Medulla oblongata (tissue), 1 donor: ENCODE measurements at regions not wholly inside any gene's neighbourhood (a gene's known extent, or its start where the extent isn't known, plus 50 kb on each side); places are given as distances from the start of the nearest gene placed in this dataset.
"Not testable (repeated sequence)": the region's sequence is repeated elsewhere in the genome, so short reads cannot be mapped to it uniquely, and the experiment has no call there.

Source experiments
- DNase-seq: peaks from one replicate; pipeline ENCODE4 v3.0.0-alpha.2; 2015; ENCODE audit errors: extremely low spot score

- DNase-seq: no peak
Measured at GRCh38 chr2:129805899-129806298, 173.6 kb upstream of the RAB6C start.

- no peak for DNase-seq
Measured at GRCh38 chr2:129806317-129806716, 173.1 kb upstream of the RAB6C start.

- no peak for DNase-seq
Measured at GRCh38 chr2:129806990-129807389, 172.5 kb upstream of the RAB6C start.

DNA sequence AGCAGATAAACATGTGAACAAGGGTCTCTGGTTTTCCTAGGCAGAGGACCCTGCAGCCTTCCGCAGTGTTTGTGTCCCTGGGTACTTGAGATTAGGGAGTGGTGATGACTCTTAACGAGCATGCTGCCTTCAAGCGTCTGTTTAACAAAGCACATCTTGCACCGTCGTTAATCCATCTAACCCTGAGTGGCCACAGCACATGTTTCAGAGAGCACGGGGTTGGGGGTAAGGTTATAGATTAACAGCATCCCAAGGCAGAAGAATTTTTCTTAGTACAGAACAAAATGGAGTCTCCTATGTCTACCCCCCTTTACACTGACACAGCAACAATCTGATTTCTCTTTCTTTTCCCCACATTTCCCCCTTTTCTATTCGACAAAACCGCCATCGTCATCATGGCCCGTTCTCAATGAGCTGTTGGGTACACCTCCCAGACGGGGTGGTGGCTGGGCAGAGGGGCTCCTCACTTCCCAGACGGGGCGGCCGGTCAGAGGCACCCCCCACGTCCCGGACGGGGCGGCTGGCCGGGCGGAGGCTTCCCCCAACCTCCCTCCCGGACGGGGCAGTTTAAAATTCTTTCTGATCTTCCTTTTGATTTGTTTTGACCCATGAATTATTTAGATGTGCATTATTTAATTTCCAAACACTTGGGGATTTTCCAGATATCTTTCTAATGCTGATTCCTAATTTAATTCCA lies 171.7 kb upstream of the RAB6C start:
- DNase-seq: not testable (repeated sequence)

DNA sequence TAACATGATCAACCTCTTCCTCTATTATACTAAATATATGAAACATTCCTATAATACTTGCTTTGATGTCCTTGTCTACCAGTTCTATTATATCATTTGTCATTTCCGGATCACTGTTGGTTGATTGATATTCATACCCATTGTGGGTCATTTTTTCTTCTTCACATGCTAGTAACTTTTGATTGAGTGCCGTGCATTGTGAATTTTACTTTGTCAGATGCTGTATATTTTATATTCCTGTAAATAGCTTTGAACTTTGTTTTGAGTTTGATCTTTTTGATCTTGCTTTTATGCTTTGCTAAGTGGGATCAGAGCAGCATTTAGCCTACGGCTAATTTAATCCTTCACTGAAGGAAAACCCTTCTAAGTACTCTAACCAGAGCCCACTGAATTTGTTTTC lies 168.9 kb upstream of the RAB6C start:
- no peak for DNase-seq

- peak; percentile 91 for DNase-seq
Measured at GRCh38 chr2:129812071-129812470, 167.4 kb upstream of the RAB6C start.

DNA sequence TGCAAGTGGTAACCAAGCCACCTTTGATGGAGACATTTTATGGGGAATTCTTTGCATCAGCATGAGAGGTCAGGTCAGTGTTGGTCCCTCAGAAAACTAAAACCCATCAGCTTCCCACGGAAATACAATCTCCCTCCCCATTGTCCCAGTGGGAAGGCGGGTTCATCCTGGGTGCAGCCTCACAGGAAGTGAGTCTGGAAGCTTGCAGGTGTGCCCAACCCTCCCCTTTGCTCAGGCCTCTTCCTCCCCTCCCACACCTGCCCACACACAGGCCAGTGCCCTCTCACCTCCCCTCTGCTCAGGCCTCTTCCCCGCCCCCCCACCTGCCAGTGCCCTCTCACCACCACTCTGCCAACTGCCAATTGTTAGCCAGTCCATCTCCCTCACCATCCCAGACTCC lies 166.8 kb upstream of the RAB6C start:
- no peak for DNase-seq

DNA sequence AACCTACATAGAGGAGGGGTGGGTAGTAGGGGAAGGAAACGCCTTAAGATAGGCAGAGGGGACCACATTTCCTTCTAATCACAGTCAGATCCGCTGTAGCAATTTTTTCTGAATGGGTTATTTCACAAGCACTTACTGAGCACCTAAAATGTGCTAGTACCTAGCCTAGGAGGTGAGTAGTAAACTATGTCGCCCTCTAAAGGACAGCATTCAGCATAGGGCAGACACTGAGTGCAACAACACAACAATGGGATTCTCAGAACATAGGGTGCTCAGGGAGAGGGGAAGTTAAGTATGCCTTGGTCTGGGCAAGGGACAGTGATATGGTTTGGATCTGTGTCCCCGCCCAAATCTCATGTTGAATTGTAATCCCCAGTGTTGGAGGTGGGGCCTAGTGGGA lies 166.1 kb upstream of the RAB6C start:
- no peak for DNase-seq

- DNase-seq: no peak
Measured at GRCh38 chr2:129816813-129817574, 162.5 kb upstream of the RAB6C start.

DNA sequence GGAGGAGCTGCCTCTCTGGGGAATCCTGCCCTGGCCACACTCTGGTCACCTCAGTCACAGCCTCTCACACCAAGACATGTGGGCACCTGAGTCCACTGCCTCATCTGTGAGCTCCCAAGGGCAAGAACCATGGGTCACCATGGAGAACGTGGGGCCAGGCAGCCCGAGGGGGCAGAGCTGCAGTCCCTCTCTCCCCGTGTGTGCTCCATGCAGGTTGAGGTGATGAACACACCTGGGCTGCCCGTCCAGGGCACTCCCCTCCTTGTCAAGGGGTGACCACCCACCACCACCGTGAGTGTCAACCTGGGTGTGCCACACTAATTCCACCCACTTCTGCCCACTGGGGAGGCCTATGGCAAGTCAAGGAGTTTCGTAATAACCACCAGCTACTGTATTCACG lies 159.6 kb upstream of the RAB6C start:
- no peak for DNase-seq

DNA sequence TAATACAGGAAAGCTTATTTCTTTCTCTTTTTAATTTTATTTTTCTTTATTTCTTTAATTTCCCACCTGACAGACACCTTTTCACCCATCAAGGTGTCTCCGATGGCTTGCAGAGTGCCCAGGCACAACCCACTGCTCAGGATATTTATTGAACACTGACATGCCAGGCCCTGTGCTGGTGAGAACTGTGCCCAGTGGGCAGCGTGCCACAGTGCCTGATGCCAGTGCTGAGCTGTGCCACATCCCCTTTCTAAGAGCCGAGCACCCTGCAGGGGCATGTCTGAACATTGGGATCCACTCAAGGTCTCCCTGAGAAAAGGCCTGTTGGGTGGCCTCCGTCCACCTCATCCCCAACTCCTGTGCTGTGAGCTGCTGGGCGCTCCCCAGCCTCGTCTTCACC lies 158.6 kb upstream of the RAB6C start:
- DNase-seq: peak; percentile 6

GRCh38 chr2:129821445-129821844 lies 158.0 kb upstream of the RAB6C start:
- DNase-seq: no peak

DNA sequence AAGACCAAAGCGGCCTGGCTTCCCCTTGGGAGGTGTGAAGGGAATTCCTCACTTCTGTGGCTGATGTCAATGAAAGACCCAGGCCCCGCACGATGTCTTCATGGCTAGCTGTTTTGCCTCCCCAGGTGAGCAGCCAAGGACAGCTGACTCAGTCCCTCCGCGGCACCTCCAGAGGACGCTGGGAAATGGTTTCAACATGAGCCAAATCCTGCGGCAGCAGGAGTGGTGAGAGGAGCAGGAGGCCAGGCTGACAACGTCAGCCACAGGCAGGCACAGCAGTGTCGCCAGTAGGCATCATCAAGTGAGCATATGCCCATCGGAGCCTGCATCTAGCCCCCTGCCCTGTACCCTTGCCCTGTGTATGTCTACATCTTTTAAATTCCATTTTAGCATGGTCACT lies 156.4 kb upstream of the RAB6C start:
- no peak for DNase-seq

- DNase-seq: no peak
Measured at GRCh38 chr2:129827311-129828090, 152.0 kb upstream of the RAB6C start.

- DNase-seq: peak; percentile 65
Measured at GRCh38 chr2:129828792-129829191, 150.7 kb upstream of the RAB6C start.

GRCh38 chr2:129829588-129829987 lies 149.9 kb upstream of the RAB6C start:
- no peak for DNase-seq

- DNase-seq: no peak
Measured at GRCh38 chr2:129831018-129831417, 148.4 kb upstream of the RAB6C start.

DNA sequence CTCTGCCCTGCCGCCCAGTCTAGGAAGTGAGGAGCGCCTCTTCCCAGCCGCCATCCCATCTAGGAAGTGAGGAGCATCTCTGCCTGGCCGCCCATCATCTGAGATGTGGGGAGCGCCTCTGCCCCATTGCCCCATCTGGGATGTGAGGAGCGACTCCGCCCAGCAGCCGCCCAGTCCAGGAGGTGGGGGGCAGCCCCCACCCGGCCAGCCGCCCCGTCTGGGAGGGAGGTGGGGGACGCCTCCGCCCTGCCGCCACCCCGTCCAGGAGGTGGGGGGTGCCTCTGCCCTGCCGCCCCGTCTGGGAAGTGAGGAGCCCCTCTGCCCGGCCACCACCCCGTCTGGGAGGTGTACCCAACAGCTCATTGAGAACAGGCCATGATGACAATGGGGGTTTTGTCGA lies 146.0 kb upstream of the RAB6C start:
- DNase-seq: not testable (repeated sequence)

DNA sequence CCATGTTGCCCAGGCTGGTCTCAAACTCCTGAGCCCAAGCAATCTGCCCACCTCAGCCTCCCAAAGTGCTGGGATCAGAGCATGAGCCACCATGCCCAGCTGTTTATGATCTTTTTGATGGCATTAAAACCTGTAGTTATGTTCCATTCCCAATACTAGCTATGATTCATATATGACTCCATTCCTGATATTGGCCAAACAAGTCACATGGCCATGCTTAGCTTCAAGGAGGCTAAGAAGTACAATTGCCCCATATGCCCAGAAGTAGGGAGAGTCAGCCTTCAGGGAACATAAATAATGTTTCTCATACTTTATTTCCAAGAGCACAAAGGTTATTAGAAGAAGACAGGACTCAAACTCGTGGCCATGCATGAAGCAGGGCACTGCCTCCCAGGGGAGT lies 132.4 kb upstream of the RAB6C start:
- DNase-seq: no peak

GRCh38 chr2:129849559-129850160 lies 129.8 kb upstream of the RAB6C start:
- DNase-seq: peak; percentile 92

- DNase-seq: no peak
Measured at GRCh38 chr2:129857200-129857599, 122.3 kb upstream of the RAB6C start.

DNA sequence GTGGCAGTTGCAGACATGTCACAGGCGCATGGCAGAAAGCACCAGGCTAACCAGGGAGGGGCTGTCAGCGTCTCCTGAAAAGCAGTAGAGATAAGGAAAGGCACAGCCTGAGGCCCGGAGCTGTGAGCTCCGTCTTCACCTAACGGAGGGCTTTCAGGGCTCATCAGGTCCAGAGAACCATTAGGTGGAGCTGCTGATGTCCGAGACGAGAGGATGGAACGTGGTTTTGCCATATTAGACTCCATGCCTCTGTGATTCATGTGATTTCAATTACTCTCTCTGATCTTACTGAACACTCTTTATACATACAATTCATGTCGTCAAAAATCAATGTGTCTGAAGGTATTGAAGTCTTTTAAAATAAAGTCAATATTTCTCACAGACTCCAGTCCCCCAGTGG lies 120.3 kb upstream of the RAB6C start:
- DNase-seq: no peak
